ENCODE measurements at regions not wholly inside any gene's neighbourhood (a gene's known extent, or its start where the extent isn't known, plus 50 kb on each side); places are given as distances from the start of the nearest gene placed in this dataset.
A peak's percentile ranks its signal among the peaks of the same experiment; 100 is the strongest.
"Not testable (repeated sequence)": the region's sequence is repeated elsewhere in the genome, so short reads cannot be mapped to it uniquely, and the experiment has no call there.

DNA sequence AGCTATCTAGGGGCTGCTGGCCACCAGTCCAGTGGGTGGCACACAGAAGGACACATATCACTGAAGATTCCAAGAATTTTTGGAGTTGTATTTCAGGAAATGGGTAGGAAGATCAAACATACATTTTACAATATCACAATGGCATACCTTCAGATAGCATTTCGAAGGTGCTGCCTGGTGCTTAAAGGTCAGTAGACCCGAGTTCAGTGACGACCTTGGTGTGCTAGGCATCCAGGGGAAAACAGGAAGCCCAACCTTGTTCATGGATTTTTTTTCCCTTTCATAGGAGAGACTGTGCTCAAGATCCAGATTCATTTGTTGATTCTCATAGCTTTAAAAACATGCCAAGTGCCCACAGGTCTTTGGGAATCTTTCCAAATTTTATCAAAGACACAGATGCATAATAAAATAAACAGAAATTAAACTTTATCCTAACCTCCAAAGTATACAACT lies 51.0 kb upstream of the RCBTB2 start:
- no peak for DNase-seq

DNA sequence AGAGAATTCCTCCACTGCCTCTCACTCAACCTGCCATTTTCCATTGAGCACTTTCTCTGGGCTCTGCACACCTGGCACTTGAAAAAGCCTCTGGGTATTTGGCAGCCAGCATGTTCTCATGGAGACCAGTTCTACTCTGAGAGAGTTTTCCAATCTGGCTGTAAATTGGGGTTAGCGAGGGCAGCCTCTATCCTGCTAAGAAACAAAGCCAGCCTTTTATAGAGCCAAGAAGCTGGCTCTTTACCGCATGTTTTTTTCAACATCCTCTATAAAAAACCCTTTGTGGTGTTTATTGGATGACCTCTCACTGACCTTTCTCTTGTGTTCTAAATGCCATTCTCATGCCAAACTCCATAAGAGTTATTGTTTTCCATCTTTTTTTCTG lies 52.6 kb upstream of the RCBTB2 start:
- DNase-seq, result no peak

DNA sequence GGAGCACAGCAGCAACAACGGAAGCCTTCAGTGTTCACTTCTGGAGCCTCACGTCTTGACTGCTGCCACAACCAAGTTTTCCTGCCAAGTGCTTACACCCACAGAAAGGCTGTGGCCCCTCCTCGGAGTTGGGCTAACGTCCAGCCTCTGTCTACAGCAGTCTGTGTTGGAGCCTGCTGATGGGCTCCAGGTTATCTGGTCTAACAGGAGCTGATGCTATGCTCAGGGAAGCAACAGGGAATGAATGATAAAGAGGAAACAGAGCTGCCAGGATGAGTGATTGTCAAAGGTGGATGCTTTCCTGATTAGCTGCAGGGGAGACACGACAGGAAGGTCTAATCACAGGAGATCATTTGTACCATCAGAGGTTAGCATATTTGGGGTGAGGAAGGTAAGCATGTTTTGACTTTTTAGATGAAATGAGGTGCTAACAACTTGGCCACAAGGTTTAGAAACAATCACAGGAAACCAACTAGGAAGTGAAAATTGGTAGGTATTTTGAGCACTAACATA lies 53.8 kb upstream of the RCBTB2 start:
- DNase-seq, result no peak

DNA sequence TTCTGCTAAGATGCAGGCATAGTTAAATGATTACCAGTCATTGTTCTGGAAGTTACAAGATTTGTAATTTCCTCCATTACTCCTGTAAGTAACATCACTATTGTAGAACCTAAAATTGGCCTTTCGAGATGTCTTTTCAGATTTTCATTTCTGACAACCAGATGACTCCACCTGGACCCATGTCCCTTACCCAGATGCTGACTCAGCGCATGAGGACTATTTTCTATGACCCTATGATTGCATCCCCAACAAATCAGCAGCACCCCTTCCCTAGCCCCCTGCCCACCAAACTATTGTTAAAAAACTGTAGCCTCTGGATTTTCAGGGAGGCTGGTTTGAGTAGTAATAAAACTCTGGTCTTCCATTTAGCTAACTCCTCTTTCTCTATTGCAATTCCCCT lies 55.2 kb upstream of the RCBTB2 start:
- DNase-seq, result no peak

DNA sequence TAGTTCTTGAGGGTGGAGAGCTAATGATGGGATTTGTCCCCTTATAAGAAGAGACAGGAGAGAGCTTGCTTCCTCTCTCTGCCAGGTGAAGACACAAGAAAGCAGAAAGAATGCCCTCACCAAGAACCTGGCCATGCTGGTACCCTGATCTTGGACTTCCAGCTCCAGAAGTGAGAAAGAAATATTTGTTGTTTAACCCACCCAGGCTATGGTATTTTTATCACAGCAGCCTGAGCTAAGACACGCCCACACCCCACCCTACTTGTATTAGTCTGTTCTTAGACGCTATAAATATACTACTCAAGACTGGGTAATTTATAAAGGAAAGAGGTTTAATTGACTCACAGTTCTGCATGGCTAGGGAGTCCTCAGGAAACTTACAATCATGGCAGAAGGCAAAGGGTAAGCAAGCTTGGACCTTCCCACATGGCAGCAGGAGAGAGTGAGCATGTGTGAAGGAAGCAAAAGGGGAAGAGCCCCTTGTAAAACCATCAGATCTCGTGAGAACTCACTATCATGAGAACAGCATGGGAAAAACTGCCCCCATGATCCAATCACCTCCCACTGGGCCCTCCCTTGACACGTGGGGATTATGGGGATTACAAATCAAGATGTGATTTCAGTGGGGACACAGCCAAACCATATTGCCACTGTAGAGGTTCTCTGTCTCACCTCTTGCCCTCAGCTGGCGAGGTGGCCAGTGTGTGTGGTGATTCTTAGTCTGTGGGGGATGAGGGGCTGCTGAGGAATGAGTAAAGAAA lies 57.4 kb upstream of the RCBTB2 start:
- DNase-seq, result no peak

DNA sequence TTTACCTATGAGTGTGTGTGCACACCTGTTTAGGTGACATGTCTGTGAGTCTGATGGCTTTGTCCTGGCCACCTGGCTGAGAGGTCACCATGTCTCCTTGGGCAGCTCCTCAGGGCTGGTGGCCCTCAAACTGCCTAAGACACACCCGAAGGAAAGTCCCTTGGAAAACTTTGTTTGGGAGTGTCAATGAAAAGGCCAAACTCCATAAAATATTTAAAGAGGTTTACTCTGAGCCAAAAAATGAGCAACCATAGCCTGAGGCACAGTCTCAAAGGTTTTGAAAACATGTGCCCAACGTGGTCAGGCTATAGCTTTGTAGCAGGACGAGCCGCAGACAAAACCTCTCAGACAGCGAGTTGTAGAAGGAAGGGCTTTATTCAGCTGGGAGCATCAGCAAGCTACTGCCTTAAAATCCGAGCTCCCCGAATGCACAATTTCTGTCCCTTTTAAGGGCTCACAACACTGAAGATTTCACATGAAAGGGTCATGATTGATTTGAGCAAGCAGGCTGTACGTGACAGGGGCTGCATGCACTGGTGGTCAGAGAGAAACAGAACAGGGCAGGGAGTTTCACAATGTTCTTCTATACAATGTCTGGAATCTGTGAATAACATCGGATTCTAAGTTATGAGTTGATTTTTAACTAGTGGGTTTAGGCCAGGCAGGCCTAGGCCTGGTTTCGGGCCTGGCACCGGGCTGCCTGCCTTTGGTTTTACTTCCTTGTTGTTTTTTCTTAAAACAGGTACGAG lies 58.4 kb upstream of the RCBTB2 start:
- not testable (repeated sequence) for DNase-seq

DNA sequence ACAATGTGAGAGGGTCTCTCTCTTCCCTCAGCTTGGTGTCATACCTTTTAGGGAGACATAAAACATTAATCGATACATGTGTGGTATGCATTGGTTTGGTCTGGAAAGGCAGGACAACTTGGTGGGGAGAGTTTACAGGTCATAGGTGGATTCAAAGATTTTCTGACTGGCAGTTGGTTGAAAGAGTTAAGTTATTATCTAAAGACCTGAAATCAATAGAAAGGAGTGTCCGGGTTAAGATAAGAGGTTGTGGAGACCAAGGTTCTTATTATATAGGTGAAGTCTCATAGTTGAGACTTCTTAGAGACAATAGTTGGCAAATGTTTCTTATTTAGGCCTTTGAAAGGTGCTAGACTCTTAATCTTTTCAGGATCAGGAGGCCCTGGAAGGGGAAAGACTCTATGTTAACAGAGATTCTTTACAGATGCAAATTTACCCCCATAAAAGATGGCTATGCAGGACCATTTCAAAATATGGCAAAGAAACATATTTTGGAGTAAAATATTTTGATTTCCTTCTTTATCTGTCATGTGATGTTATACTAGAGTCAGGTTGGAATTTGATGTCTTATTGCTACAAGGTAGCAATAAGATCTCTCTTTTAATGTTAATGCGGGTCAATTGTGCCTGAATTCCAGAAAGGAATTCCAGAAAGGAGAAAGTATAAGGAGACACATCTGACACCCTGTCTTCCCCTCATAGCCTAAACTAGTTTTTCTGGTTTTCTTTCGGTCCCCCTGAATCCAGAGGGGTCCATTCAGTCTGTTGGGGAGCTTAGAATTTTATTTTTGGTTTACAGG lies 59.2 kb upstream of the RCBTB2 start:
- DNase-seq, result no peak

DNA sequence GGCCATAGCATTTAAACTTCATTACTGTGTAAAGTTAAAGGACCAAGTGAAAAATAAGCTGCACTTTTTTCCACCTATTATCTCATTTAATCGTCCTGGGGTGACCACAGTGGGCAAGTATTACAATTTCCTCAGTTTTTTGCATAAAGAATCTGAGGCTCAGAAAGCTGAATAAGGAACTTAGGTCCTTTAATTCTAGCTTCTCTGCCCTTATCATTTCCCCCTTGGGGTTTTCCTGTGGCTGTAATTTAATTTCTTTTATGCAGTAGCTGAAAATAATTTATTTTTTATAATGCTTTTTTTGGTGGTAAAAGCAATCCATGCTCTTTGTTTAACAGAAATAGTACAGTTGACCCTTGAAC lies 59.8 kb upstream of the RCBTB2 start:
- no peak for DNase-seq

DNA sequence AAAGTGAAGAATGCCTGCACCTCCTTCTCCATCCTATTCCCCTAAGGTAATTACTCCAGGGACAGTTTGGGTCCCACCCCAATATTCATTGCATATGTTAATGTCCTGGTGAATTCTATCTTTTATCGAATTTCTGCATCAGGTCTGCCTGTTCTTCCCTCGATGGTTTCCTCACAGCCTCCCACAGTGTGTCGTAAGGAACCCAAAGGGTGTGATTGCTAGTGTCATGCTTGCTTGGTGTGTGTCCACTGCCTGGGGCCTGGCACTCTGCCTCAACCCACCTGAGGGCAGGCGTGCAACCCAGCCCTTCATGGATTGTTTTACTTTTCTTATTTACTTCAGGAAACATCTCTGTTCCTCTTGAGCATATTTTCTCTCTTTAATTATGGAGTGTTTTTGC lies 60.2 kb upstream of the CYSLTR2 start:
- no peak for DNase-seq

DNA sequence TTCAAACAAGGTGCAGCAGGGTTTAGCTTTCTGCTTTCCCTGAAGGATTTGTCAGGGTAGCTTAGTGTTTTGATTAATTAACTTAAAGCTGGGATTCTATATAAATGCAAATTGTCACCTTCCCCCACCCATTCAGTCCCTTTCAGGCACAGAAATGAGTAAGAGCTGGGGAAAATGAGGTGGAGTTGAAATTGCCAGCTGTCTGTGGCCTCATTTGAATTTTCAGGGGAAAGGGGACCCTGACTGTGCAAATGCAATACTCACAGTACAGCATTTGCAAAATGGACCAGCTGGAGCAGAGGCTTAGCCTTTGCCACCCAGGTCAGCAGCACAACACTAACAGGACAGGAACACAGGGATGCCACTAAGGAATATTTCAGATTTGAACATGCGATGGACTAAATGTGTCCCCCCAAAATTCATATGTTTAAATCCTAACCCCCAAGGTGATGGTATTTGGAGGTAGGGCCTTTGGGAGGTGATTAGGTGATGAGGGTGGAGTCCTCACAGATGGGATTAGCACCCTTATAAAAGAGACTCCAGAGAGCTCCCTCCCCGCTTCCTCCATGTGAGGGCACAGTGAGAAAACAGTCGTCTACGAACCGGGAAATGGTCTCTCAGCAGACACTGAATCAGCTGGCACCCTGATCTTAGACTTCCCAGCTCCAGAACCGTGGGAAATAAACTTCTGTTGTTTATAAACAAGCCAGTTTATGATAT lies 59.5 kb upstream of the CYSLTR2 start:
- no peak for DNase-seq

DNA sequence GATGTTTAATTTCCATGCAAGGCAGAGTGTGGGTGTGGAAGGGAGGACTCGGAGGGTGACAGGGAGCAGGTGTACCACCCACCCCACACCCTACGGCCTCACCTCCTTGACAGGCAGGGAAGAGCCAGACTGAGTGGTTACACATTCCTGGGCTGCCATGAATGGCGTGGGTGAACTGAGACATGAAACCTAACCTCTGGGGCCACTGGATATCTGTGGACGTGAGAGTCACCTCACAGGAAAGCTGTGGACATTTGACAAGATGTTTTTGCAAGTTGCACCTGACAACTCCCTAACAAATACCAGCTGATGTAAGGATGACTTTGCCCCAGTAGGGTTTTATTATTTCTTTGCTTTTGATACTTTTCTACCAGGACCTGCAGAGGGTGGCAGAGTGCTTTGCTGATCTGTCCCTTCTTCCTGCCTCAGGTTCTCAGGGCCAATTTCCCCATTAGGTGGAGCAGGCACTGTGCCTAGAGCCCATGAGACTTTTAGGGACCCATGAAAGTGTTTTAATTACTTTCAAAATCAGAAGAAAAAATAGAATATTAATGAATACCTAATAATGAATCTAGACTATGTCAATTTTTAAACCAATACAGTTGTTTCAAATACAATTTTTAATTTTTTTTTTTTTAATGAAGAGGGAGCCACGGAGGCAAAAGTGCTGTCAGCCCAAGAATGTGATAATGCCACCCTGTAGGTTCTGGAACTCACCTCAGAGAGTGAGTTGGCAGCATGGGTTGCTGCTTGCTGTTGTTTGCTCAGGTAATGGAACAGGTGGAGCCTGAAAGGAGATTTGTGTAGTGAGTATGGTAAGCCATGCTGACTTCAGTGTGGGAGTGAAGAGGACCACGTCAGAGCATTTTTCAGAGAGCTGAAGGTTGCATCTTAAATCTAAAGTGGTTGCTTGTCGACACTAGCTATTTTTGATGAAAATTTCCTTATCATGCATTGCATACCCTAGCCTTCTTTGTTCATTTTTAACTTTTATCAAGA lies 58.0 kb upstream of the CYSLTR2 start:
- DNase-seq, result peak; percentile 17

DNA sequence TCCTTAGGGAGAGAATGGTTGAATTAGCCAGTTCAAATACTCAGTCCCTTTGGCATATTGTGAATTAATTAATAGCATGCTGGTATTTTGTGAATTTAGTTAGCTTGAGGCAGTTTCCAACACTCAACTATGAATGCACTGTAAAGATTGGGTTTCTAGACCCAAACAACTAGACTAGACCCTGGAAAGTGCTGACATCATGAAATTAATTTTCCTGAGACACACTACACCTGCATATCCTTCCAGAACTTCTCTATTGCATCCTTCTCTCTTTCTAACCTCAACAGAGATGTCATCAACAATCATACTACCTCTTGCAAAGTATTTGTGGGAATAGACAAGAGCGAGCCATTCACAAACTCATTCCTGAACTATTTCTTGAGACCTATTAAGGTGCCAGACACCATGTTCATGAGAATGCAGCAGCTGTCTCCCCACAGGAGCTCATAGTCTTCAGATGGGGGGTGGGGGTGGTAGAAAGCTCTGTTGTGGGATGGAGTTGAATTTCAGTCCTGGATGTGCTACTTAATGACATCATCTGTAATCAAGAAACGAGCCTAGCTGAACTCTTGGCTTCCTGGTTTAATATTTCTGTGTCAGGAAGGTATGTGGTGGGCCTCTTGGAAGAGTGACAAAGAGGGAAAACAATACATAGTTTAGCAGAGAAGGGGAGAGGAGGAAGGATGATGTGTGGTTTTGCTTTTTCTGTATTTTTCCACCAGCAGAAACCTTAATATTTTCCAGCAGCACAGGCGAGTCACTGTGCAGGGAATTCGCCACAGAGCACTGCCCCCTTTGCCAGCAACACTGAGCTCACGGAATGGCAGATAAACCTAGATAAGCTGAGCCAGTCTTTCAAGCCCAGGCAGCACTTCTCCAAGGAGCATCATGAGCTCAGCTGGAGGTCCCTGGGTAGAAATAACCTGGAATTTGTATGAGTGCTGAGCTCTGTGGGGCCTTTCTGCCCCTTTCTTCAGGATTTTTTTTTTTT lies 53.1 kb upstream of the CYSLTR2 start:
- DNase-seq, result no peak

DNA sequence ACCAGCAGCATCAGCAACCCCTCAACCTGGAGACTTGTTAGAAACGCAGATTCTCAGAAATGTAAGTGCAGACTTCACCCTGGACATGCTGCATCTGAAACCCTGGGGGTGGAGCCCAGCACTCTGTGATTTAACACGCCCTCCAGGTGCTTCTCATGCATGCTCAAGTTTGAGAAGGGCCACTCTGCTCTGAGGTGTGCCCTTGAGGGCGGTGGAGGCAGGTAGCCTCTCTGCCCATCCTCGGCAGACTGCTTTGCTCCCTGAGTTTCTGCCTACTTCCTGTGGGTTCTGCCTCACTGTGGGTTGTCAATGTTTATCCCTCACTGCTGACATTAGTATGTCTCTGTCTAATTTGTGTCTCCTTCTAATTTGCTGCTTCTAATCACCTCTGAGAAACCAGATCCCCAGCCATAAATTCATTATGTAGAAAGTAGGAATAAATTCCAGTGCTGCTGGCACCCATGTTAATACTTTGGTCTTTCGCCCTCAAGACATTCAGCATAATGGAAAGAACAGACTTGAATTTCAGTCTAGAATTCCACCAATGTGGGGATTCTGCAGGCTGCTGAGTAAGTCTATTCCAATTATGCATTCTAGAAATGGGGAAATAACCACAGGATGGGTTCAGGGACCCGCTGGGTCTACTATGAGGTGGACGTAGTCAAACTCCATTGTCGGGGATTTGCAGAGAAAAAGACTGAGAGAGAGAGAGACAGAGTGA lies 51.3 kb upstream of the CYSLTR2 start:
- no peak for DNase-seq

DNA sequence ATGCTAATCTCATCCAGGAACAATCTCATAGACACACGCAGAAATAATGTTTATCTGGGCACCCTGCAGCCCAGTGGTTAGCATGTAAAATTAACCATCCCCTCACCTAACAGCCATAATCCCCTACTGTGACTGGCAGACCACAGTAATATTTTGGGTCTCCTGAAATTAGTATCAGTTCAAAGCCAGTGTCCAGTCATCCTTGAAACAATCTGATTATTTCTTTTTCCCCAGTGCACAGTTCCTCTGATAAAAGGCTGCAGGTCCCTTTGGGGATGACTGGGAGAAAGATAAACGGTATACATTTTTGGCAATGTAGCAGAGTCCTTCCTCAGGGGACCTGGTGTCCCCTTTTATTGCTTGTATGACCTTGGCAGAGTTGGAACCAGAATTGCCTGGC lies 50.4 kb upstream of the CYSLTR2 start:
- no peak for DNase-seq

Data from NCI-H774 (cell line).